Mesodermal cell (in vitro differentiated cells): ENCODE measurements at regions not wholly inside any gene's neighbourhood (a gene's known extent, or its start where the extent isn't known, plus 50 kb on each side); places are given as distances from the start of the nearest gene placed in this dataset.

ENCODE experiments used
- H3K27ac ChIP-seq: 2 replicates; pipeline ENCODE4 v1.7.0; 2013; ENCODE audit warnings: mild to moderate bottlenecking, low read depth, low read length, moderate library complexity; ENCODE audit not compliant: severe bottlenecking
- H3K36me3 ChIP-seq: 2 replicates; pipeline ENCODE4 v1.7.1; 2013; ENCODE audit warnings: mild to moderate bottlenecking, low read length, moderate library complexity; ENCODE audit not compliant: control insufficient read depth, insufficient read depth
- H3K4me1 ChIP-seq: one replicate; pipeline ENCODE4 v1.7.1; 2013; ENCODE audit warnings: mild to moderate bottlenecking, low read length; ENCODE audit not compliant: insufficient read depth, control insufficient read depth, poor library complexity, severe bottlenecking
- H3K4me3 ChIP-seq: 2 replicates; pipeline ENCODE4 v1.7.0; 2013; ENCODE audit warnings: low read length, control low read depth, mild to moderate bottlenecking; ENCODE audit not compliant: insufficient read depth, poor library complexity, severe bottlenecking; ENCODE audit errors: extremely low read depth
- H3K9me3 ChIP-seq: 2 replicates; pipeline ENCODE4 v1.7.1; 2013; ENCODE audit warnings: mild to moderate bottlenecking, low read length, moderate library complexity; ENCODE audit not compliant: control insufficient read depth
- WGBS, 2 experiments: methylation state at CpG; one replicate each; pipeline ENCODE4 v1.1.5; 2013; ENCODE audit warnings: missing lambda C conversion rate in 2 of 2; ENCODE audit not compliant: insufficient coverage in 2 of 2; 5-methylcytosine and 5-hydroxymethylcytosine counted together

GRCh38 chr12:58592475-58593207, 327.7 kb downstream of the LRIG3 start:
- Histone ChIP-seq H3K36me3 (no peaks in the 10 kb centered on the region), H3K9me3 (no peaks in the 10 kb centered on the region), H3K4me3 (no peak overlapping the region), H3K4me1 (no peaks in the 10 kb centered on the region), H3K27ac (no peak overlapping the region)
- WGBS, 2 experiments: 85 to 92% methylated on average over 2 of the region's 4 CpGs

DNA sequence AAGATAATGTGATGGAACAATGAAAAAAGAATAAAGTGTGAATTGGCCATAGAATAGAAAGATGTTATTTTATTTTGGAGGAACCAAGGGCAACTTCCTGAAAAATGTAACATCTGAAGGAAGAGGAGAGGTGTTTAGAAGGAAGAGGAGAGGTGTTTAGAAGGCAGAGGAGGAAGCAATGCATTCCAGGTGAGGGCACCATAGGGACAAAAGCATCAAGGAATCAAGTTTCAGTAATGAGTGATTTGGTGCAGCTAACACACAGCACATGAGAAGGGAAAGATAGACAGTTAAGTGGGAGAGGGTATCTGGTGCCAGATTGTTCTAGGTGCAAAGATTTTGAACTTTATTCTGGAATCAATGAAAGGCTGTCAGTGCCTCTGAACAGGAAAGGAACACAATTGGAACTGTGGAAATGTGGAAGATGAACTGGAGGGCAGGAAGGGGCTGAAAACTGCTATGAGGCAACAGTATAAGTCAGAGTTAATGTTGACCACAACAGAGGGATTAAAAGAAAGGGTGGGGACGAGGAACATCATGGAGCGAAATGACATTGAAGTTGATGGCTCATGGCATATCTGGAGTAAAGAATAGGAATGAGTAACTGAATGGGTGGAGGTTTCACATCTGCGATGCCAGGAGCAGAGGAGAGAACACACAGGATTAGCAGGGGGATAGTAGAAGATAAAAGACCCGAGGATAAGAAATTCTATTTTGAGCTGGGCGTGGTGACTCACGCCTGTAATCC, 326.6 kb downstream of the LRIG3 start:
- Histone ChIP-seq H3K36me3 (no peaks in the 10 kb centered on the region), H3K4me3 (no peak overlapping the region), H3K9me3 (no peaks in the 10 kb centered on the region), H3K4me1 (no peaks in the 10 kb centered on the region), H3K27ac (no peak overlapping the region)
- WGBS, 2 experiments: 90% methylated on average over 4 to 6 of the region's 6 CpGs

GRCh38 chr12:58596381-58596780, 323.9 kb downstream of the LRIG3 start:
- Histone ChIP-seq H3K9me3 (no peaks in the 10 kb centered on the region), H3K27ac (no peak overlapping the region), H3K4me3 (no peak overlapping the region), H3K36me3 (no peaks in the 10 kb centered on the region), H3K4me1 (no peaks in the 10 kb centered on the region)
- 80% methylated on average over 4 of the region's 5 CpGs; no CpG with 5 or more reads in 1 of the 2 experiments for WGBS, 2 experiments

DNA sequence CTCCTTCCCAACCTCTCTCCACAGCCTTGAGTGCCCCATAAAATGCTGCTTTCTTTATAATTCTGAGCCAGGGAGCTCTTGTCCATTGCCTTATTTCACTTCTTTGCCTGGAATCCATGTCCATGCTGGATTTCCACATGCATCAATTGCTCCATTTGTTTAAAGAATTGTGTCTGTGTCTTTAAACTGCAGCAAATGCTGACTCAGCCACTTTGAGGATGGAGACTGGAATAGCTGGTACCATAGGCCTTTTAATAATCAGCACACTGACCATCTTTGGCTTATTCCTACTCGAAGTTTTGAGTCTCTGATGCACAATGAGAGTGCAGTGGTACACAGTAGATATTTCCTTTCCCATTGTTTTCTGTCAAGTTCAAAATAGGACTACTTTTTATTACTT, 318.8 kb downstream of the LRIG3 start:
- WGBS, 2 experiments: 80% methylated on average over 1 of the region's 1 CpG; no CpG with 5 or more reads in 1 of the 2 experiments

GRCh38 chr12:58602179-58602578, 318.1 kb downstream of the LRIG3 start:
- no peaks in the 10 kb centered on the region for H3K36me3 ChIP-seq
- WGBS, 2 experiments: 96 to 100% methylated on average over 2 to 4 of the region's 6 CpGs
- H3K27ac ChIP-seq: no peak overlapping the region

More for the DNA sequence above, 318.8 kb downstream of the LRIG3 start:
- H3K4me3 ChIP-seq: no peak overlapping the region
- no peak overlapping the region for H3K27ac ChIP-seq
- H3K4me1 ChIP-seq: no peaks in the 10 kb centered on the region
- H3K36me3 ChIP-seq: no peaks in the 10 kb centered on the region
- no peaks in the 10 kb centered on the region for H3K9me3 ChIP-seq

GRCh38 chr12:58602736-58603135, 317.6 kb downstream of the LRIG3 start:
- Histone ChIP-seq H3K27ac (no peak overlapping the region), H3K4me3 (no peak overlapping the region)
- no CpG with 5 or more reads among the region's 1 CpG for WGBS, 2 experiments

More at GRCh38 chr12:58602179-58602578, 318.1 kb downstream of the LRIG3 start:
- no peaks in the 10 kb centered on the region for H3K9me3 ChIP-seq
- no peaks in the 10 kb centered on the region for H3K4me1 ChIP-seq
- no peak overlapping the region for H3K4me3 ChIP-seq

DNA sequence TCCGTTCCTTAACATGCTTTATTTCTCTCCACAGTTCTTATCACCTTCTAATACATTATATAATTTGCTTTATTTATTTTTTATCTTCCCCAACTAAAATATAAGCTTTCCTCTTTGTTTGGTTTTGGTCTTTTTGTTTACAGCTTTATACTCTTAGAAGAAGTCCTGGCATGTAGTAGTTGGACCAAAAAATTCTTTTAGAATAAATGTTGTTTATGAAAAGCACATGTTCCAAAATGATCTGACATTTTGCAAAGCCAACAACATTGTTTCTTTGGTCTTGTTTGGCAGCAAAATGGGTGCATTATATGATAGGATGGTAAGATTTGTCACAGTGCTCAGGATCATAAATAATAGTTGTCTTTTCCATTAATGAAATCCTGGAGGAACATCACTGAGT, 312.5 kb downstream of the LRIG3 start:
- no CpG with 5 or more reads among the region's 1 CpG for WGBS, 2 experiments
- no peaks in the 10 kb centered on the region for H3K36me3 ChIP-seq
- H3K4me3 ChIP-seq: no peak overlapping the region
- no peaks in the 10 kb centered on the region for H3K9me3 ChIP-seq
- H3K4me1 ChIP-seq: no peaks in the 10 kb centered on the region
- H3K27ac ChIP-seq: no peak overlapping the region

More at GRCh38 chr12:58602736-58603135, 317.6 kb downstream of the LRIG3 start:
- H3K4me1 ChIP-seq: no peaks in the 10 kb centered on the region
- no peaks in the 10 kb centered on the region for H3K36me3 ChIP-seq
- no peaks in the 10 kb centered on the region for H3K9me3 ChIP-seq

- WGBS, 2 experiments: no CpG with 5 or more reads among the region's 1 CpG
- no peaks in the 10 kb centered on the region for H3K9me3 ChIP-seq
- no peak overlapping the region for H3K27ac ChIP-seq
- H3K4me1 ChIP-seq: no peaks in the 10 kb centered on the region
- H3K36me3 ChIP-seq: no peaks in the 10 kb centered on the region
- H3K4me3 ChIP-seq: no peak overlapping the region
These were observed 311.6 kb downstream of the LRIG3 start for GRCh38 chr12:58608711-58609110.

- Histone ChIP-seq H3K27ac (no peak overlapping the region), H3K4me1 (no peaks in the 10 kb centered on the region), H3K9me3 (no peaks in the 10 kb centered on the region), H3K36me3 (no peaks in the 10 kb centered on the region), H3K4me3 (no peak overlapping the region)
- 96% methylated on average over 2 of the region's 2 CpGs; no CpG with 5 or more reads in 1 of the 2 experiments for WGBS, 2 experiments
These were observed 305.3 kb downstream of the LRIG3 start for GRCh38 chr12:58615047-58615446.

DNA sequence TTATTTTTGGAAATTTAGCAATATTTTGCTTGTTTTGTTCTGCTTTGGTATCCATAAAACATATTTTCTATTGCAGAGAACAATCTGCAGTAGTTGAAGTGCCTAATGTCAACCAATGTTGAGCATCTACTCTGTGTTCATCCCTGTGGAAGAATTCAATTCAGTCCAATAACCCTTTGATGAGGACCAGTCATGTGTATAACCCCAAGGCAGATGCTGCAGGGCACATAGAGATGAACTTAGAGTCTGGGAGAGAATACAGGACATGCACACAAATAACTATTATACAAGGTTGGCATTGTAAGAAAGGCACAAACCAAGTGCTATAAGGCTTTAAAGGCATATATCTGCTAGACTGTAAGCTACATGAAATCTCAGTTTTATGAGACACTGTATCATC, 304.7 kb downstream of the LRIG3 start:
- Histone ChIP-seq H3K4me1 (no peaks in the 10 kb centered on the region), H3K9me3 (no peaks in the 10 kb centered on the region), H3K4me3 (no peak overlapping the region), H3K36me3 (no peaks in the 10 kb centered on the region), H3K27ac (no peak overlapping the region)

DNA sequence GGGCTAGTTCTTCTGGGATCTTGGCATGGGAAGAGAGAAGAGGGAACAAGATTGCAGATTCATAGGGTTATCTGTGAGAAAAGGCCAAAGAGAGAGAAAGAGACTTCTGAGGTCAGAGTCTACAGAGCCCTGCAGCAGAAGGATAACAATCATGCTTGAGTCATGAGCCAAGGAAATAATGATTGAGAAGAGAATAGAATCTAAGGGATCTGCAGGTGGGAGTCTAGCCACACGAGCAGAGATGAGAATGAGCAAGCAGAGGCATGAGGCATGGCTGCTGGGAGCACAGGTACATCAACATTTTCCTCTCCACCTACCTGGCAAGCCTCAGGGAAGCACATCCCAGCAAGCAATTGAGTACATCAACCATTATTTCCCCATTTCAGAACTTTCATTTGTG, 303.7 kb downstream of the LRIG3 start:
- 60 to 86% methylated on average over 1 of the region's 1 CpG for WGBS, 2 experiments
- Histone ChIP-seq H3K36me3 (no peaks in the 10 kb centered on the region), H3K4me1 (no peaks in the 10 kb centered on the region), H3K4me3 (no peak overlapping the region), H3K27ac (no peak overlapping the region), H3K9me3 (no peaks in the 10 kb centered on the region)
